Neural cell (in vitro differentiated cells): ENCODE measurements at regions not wholly inside any gene's neighbourhood (a gene's known extent, or its start where the extent isn't known, plus 50 kb on each side); places are given as distances from the start of the nearest gene placed in this dataset.

Experiments used
- EP300 ChIP-seq: fragments of 450-650 bp; conservative IDR thresholded peaks from 2 replicates; pipeline ENCODE4 v1.6.1; 2014; ENCODE audit warnings: antibody characterized with exemption, mild to moderate bottlenecking, moderate library complexity; ENCODE audit not compliant: poor library complexity, severe bottlenecking
- POLR2AphosphoS5 ChIP-seq: IDR thresholded peaks from 2 replicates; pipeline ENCODE4 v1.6.1; 2012
- TAF1 ChIP-seq: IDR thresholded peaks from 2 replicates; pipeline ENCODE4 v1.6.1; 2012; ENCODE audit warnings: low read depth
- TF ChIP-seq, protein P1 (sequence below): fragments of 450-650 bp; IDR thresholded peaks from 2 replicates; pipeline ENCODE4 v1.5.1; 2014; ENCODE audit warnings: antibody characterized with exemption, mild to moderate bottlenecking, moderate library complexity; ENCODE audit not compliant: poor library complexity, severe bottlenecking

GRCh38 chr9:108801949-108802348, 53.8 kb downstream of the ACTL7B start:
- no peak for TF ChIP-seq EP300
- no peak for TF ChIP-seq TAF1
- TF ChIP-seq POLR2AphosphoS5 = no peak
- TF ChIP-seq, protein P1, sequence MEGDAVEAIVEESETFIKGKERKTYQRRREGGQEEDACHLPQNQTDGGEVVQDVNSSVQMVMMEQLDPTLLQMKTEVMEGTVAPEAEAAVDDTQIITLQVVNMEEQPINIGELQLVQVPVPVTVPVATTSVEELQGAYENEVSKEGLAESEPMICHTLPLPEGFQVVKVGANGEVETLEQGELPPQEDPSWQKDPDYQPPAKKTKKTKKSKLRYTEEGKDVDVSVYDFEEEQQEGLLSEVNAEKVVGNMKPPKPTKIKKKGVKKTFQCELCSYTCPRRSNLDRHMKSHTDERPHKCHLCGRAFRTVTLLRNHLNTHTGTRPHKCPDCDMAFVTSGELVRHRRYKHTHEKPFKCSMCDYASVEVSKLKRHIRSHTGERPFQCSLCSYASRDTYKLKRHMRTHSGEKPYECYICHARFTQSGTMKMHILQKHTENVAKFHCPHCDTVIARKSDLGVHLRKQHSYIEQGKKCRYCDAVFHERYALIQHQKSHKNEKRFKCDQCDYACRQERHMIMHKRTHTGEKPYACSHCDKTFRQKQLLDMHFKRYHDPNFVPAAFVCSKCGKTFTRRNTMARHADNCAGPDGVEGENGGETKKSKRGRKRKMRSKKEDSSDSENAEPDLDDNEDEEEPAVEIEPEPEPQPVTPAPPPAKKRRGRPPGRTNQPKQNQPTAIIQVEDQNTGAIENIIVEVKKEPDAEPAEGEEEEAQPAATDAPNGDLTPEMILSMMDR = no peak
